Liver (tissue), 8 donors: ENCODE measurements at regions not wholly inside any gene's neighbourhood (a gene's known extent, or its start where the extent isn't known, plus 50 kb on each side); places are given as distances from the start of the nearest gene placed in this dataset.

Source experiments
- DNase-seq: peaks from one replicate; pipeline ENCODE4 v3.0.0-alpha.2; 2017; ENCODE audit warnings: low spot score
- H3K27ac ChIP-seq, 2 donors: one replicate each; pipeline ENCODE4 v1.7.0; 2013; ENCODE audit warnings: inconsistent platforms in 2 of 2, low read length in 2 of 2, control low read depth in 1 of 2, low read depth in 1 of 2, mild to moderate bottlenecking in 1 of 2
- H3K27me3 ChIP-seq, 4 donors: one replicate each; pipeline versions ENCODE4 v1.6.1 to v1.7.0; 2013; ENCODE audit warnings: low read length in 3 of 4, inconsistent platforms in 1 of 4, mild to moderate bottlenecking in 1 of 4, moderate library complexity in 1 of 4; ENCODE audit not compliant: control insufficient read depth in 4 of 4, insufficient read depth in 4 of 4
- H3K36me3 ChIP-seq, 4 donors: one replicate each; pipeline versions ENCODE4 v1.6.1 to v1.7.0; 2013; ENCODE audit warnings: low read length in 3 of 4, mild to moderate bottlenecking in 3 of 4, low read depth in 1 of 4, moderate library complexity in 1 of 4; ENCODE audit not compliant: control insufficient read depth in 4 of 4, insufficient read depth in 3 of 4
- H3K4me1 ChIP-seq, 4 donors: one replicate each; pipeline versions ENCODE4 v1.6.1 to v1.7.0; 2013; ENCODE audit warnings: low read length in 3 of 4, mild to moderate bottlenecking in 3 of 4, moderate library complexity in 1 of 4; ENCODE audit not compliant: control insufficient read depth in 4 of 4, insufficient read depth in 4 of 4
- H3K4me3 ChIP-seq, 3 donors: one replicate each; pipeline versions ENCODE4 v1.6.1 to v1.7.0; 2013; ENCODE audit warnings: low read length in 3 of 3, control low read depth in 1 of 3, low read depth in 1 of 3, mild to moderate bottlenecking in 1 of 3
- H3K9ac ChIP-seq, 2 donors: one replicate each; pipeline ENCODE4 v1.7.0; 2013; ENCODE audit warnings: low read length in 2 of 2, mild to moderate bottlenecking in 2 of 2, moderate library complexity in 2 of 2, control low read depth in 1 of 2, low read depth in 1 of 2
- H3K9me3 ChIP-seq, 4 donors: one replicate each; pipeline versions ENCODE4 v1.6.1 to v1.7.0; 2013; ENCODE audit warnings: low read length in 3 of 4; ENCODE audit not compliant: control insufficient read depth in 4 of 4
- ATF3 ChIP-seq: IDR thresholded peaks from 2 replicates; pipeline ENCODE4 v1.6.1; 2016; ENCODE audit warnings: antibody characterized with exemption
- CTCF ChIP-seq: fragments of 150-350 bp; IDR thresholded peaks from 2 replicates; pipeline ENCODE4 v1.5.1; 2017; ENCODE audit warnings: improper control_type of control experiment, low read depth, low read length; ENCODE audit not compliant: missing input control
- EGR1 ChIP-seq, 2 donors: IDR thresholded peaks; 2 replicates each; pipeline ENCODE4 v1.6.1; 2016 to 2018; ENCODE audit warnings: antibody characterized with exemption in 2 of 2, low read depth in 2 of 2
- FOXA1 ChIP-seq: IDR thresholded peaks from 2 replicates; pipeline ENCODE4 v1.6.1; 2016; ENCODE audit warnings: antibody characterized with exemption
- FOXA2 ChIP-seq: IDR thresholded peaks from 2 replicates; pipeline ENCODE4 v1.6.1; 2016; ENCODE audit warnings: antibody characterized with exemption
- GABPA ChIP-seq, 2 donors: IDR thresholded peaks in 1 of 2; conservative IDR thresholded peaks in 1 of 2; 2 replicates each; pipeline ENCODE4 v1.6.1; 2016; ENCODE audit warnings: antibody characterized with exemption in 2 of 2, mild to moderate bottlenecking in 1 of 2, moderate library complexity in 1 of 2
- HNF4A ChIP-seq, 2 donors: conservative IDR thresholded peaks; 2 replicates each; pipeline ENCODE4 v1.6.1; 2016; ENCODE audit warnings: antibody characterized with exemption in 2 of 2, mild to moderate bottlenecking in 2 of 2
- HNF4G ChIP-seq: IDR thresholded peaks from 2 replicates; pipeline ENCODE4 v1.6.1; 2016; ENCODE audit warnings: antibody characterized with exemption
- JUND ChIP-seq, 2 donors: IDR thresholded peaks; 2 replicates each; pipeline ENCODE4 v1.6.1; 2016; ENCODE audit warnings: antibody characterized with exemption in 2 of 2
- MAX ChIP-seq: IDR thresholded peaks from 2 replicates; pipeline ENCODE4 v1.6.1; 2016; ENCODE audit warnings: antibody characterized with exemption
- NR2F2 ChIP-seq: IDR thresholded peaks from 2 replicates; pipeline ENCODE4 v1.6.1; 2016; ENCODE audit warnings: antibody characterized with exemption
- RAD21 ChIP-seq, 2 donors: IDR thresholded peaks; 2 replicates each; pipeline ENCODE4 v1.6.1; 2016; ENCODE audit warnings: antibody characterized with exemption in 2 of 2, mild to moderate bottlenecking in 2 of 2
- REST ChIP-seq: IDR thresholded peaks from 2 replicates; pipeline ENCODE4 v1.6.1; 2016; ENCODE audit warnings: antibody characterized with exemption, mild to moderate bottlenecking
- RXRA ChIP-seq, 2 donors: IDR thresholded peaks; 2 replicates each; pipeline ENCODE4 v1.6.1; 2017 to 2018; ENCODE audit warnings: antibody characterized with exemption in 2 of 2, mild to moderate bottlenecking in 1 of 2
- SP1 ChIP-seq: IDR thresholded peaks from 2 replicates; pipeline ENCODE4 v1.6.1; 2018; ENCODE audit warnings: antibody characterized with exemption, mild to moderate bottlenecking
- TAF1 ChIP-seq: conservative IDR thresholded peaks from 2 replicates; pipeline ENCODE4 v1.6.1; 2016; ENCODE audit warnings: antibody characterized with exemption, mild to moderate bottlenecking
- YY1 ChIP-seq: IDR thresholded peaks from 2 replicates; pipeline ENCODE4 v1.6.1; 2016; ENCODE audit warnings: antibody characterized with exemption, mild to moderate bottlenecking
- ZBTB33 ChIP-seq: IDR thresholded peaks from 2 replicates; pipeline ENCODE4 v1.6.1; 2016; ENCODE audit warnings: antibody characterized with exemption
- WGBS: extraction: QIAGEN DNeasy Blood & Tissue Kit; methylation state at CpG from one replicate; pipeline ENCODE4 v1.1.7; 2013; 5-methylcytosine and 5-hydroxymethylcytosine counted together
- donor health status: healthy.
- donor health status: healthy.
- donor health status: healthy.
- donor health status: healthy.
- donor health status: healthy.

GRCh38 chr2:219914577-219914976 lies 287.1 kb downstream of the SLC4A3 start:
- Histone ChIP-seq H3K4me3 (no peak overlapping the region), H3K27ac (no peak overlapping the region), H3K9me3 (no peaks in the 10 kb centered on the region), H3K9ac (no peak overlapping the region), H3K4me1 (no peaks in the 10 kb centered on the region), H3K27me3 (peaks cover 0 to 3% (median 0%) of the 10 kb centered on the region in 4 donors), H3K36me3 (no peaks in the 10 kb centered on the region)
- no peak for DNase-seq
- TF ChIP-seq TAF1 = no peak
- TF ChIP-seq FOXA1 = no peak
- TF ChIP-seq JUND (IDR thresholded peaks at IDR 0.05) = no peak
- no peak for TF ChIP-seq FOXA2
- no peak for TF ChIP-seq RXRA (IDR thresholded peaks at IDR 0.05)
- no peak for TF ChIP-seq GABPA (IDR thresholded peaks at IDR 0.05 in 1 of 2, conservative IDR thresholded peaks at IDR 0.05 in 1 of 2)
- TF ChIP-seq YY1 = no peak
- no peak for TF ChIP-seq RAD21 (IDR thresholded peaks at IDR 0.05)
- no peak for TF ChIP-seq ATF3
- TF ChIP-seq NR2F2 = no peak
- TF ChIP-seq REST = no peak
- TF ChIP-seq ZBTB33 = no peak
- no peak for TF ChIP-seq MAX
- no peak for TF ChIP-seq HNF4G
- no peak for TF ChIP-seq CTCF
- TF ChIP-seq HNF4A (conservative IDR thresholded peaks at IDR 0.05) = no peak
- no peak for TF ChIP-seq EGR1 (IDR thresholded peaks at IDR 0.05; ENCODE audit: low read depth in 2 of 2)
- WGBS = 83% methylated on average over 5 of the region's 5 CpGs

GRCh38 chr2:219916281-219916680 lies 288.9 kb downstream of the SLC4A3 start:
- Histone ChIP-seq H3K4me1 (no peaks in the 10 kb centered on the region), H3K9me3 (no peaks in the 10 kb centered on the region), H3K9ac (no peak overlapping the region), H3K27me3 (peaks cover 0 to 3% (median 0%) of the 10 kb centered on the region in 4 donors), H3K27ac (no peak overlapping the region), H3K4me3 (no peak overlapping the region), H3K36me3 (no peaks in the 10 kb centered on the region)
- no peak for DNase-seq
- WGBS = 77% methylated on average over 6 of the region's 6 CpGs
- TF ChIP-seq CTCF (no peak), JUND (IDR thresholded peaks at IDR 0.05) (no peak), FOXA1 (no peak), GABPA (IDR thresholded peaks at IDR 0.05 in 1 of 2, conservative IDR thresholded peaks at IDR 0.05 in 1 of 2) (no peak), RXRA (IDR thresholded peaks at IDR 0.05) (no peak), ATF3 (no peak), YY1 (no peak), FOXA2 (no peak), RAD21 (IDR thresholded peaks at IDR 0.05) (no peak), SP1 (no peak), MAX (no peak), NR2F2 (no peak), HNF4G (no peak), HNF4A (conservative IDR thresholded peaks at IDR 0.05) (no peak), ZBTB33 (no peak)
